ENCODE measurements at regions not wholly inside any gene's neighbourhood (a gene's known extent, or its start where the extent isn't known, plus 50 kb on each side); places are given as distances from the start of the nearest gene placed in this dataset.

DNA sequence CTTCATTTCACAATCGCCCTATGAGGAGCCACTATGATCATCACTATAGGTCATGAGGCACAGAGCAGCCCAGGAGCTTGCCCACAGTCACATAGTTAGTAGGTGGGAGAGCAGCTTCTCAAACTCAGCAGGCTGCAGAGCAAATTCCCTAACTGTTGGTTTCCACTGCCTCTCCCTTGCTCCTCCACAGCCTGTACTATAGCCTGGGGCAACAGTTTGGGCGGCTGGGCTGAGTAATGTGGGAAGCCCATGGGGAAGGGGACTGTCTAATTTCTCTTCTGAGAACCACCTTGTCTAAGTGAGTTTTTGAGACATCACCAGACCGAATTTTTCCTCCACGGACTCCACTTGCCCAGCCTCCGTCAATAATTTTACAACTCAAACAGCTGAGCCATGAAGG lies 73.4 kb upstream of the GPR139 start:
- H3K4me3 ChIP-seq = no peak overlapping the region
- no peak for ATAC-seq (replicated peaks in 6 of 8)
- H3K4me1 ChIP-seq (replicated peaks in 1 of 2) = no peaks in the 10 kb centered on the region
- 0 to 92% (median 78%) methylated on average over 1 to 5 of the region's 5 CpGs; no CpG with 5 or more reads in 3 of the 10 experiments for WGBS, 10 experiments
- in situ Hi-C loops (cut with MboI; ENCODE audit: low pct_unique_long_range_greater_than_20kb in 2 of 9, low sequenced_read_pairs in 9 of 9, unreplicated experiment in 9 of 9) = no loop called here
- no peak overlapping the region for H3K27ac ChIP-seq

DNA sequence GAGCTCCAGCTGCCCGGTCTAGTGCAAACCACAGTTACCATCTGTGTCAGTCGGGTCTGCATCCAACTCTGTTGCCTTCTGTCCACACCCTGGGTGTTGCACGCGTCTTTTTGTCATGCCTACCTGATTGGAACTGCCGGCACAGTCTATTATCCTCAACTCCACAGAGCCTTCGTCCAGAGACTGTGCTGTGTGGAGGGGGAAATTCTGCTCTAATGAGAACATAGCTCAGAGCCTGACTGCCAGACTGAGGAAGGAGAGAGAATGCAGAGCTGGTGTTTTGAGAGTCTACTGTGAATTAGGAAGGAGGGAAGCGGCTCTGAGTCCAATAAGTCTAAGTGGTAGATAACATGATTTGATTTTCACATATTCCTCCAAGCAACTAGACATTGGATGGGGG lies 68.3 kb upstream of the GPR139 start:
- no peak for ATAC-seq (replicated peaks in 6 of 8)

DNA sequence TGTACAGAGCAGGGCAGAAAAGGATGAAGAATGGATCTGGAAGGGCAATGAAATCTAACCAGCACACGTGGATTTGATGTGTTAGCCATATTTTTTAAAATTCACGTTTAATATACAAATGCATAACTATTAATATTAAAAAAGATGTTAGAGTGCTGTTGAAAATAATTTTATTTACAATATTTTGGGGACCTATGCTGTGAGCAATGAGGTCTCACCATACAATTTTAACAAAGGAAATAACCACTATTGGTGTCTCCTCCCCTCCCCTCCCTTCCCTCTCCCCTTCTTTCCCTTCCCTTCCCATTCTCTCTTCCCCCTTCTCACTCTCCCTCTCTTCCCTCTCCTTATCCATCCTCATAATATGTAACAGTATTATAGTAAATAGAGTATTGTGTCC lies 64.2 kb upstream of the GPR139 start:
- peaks cover 0 to 8% of the 10 kb centered on the region in 2 donors for H3K4me1 ChIP-seq (replicated peaks in 1 of 2)
- no peak for ATAC-seq (replicated peaks in 6 of 8)
- WGBS, 10 experiments = 0 to 65% (median 8%) methylated on average over 1 to 2 of the region's 2 CpGs; no CpG with 5 or more reads in 4 of the 10 experiments
- no peak overlapping the region for H3K4me3 ChIP-seq
- H3K27ac ChIP-seq = no peak overlapping the region
- in situ Hi-C loops (cut with MboI; ENCODE audit: low pct_unique_long_range_greater_than_20kb in 2 of 9, low sequenced_read_pairs in 9 of 9, unreplicated experiment in 9 of 9) = no loop called here

More for the DNA sequence above, 68.3 kb upstream of the GPR139 start:
- no peak overlapping the region for H3K27ac ChIP-seq
- no peak overlapping the region for H3K4me3 ChIP-seq
- WGBS, 10 experiments = 0 to 90% (median 60%) methylated on average over 1 to 6 of the region's 7 CpGs; no CpG with 5 or more reads in 5 of the 10 experiments
- in situ Hi-C loops (cut with MboI; ENCODE audit: low pct_unique_long_range_greater_than_20kb in 2 of 9, low sequenced_read_pairs in 9 of 9, unreplicated experiment in 9 of 9) = no loop called here
- peaks cover 0 to 8% of the 10 kb centered on the region in 2 donors for H3K4me1 ChIP-seq (replicated peaks in 1 of 2)

DNA sequence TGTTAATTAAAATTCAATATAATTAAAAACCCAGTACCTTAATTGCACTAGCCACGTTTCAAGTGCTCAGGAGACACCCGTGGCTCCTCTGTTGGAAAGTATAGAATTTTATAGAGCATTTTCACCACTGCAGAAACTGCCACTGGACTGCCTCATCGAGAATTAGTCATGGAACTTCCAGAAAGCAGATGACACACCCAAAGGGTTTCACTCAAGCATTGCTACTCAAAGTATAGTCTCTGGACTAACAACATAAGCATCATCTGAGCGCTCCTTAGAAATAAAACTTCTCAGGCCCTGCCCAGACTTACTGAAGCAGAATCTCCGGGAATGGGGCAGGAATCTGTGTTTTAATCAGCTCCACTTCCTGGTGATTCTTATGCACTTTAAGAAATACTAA lies 63.5 kb upstream of the GPR139 start:
- Histone ChIP-seq H3K4me1 (replicated peaks in 1 of 2) (peaks cover 0 to 8% of the 10 kb centered on the region in 2 donors), H3K27ac (no peak overlapping the region), H3K4me3 (no peak overlapping the region)
- WGBS, 10 experiments = 0 to 80% (median 60%) methylated on average over 1 to 5 of the region's 5 CpGs; no CpG with 5 or more reads in 1 of the 10 experiments
- in situ Hi-C loops (cut with MboI; ENCODE audit: low pct_unique_long_range_greater_than_20kb in 2 of 9, low sequenced_read_pairs in 9 of 9, unreplicated experiment in 9 of 9) = no loop called here
- ATAC-seq (replicated peaks in 6 of 8) = no peak

DNA sequence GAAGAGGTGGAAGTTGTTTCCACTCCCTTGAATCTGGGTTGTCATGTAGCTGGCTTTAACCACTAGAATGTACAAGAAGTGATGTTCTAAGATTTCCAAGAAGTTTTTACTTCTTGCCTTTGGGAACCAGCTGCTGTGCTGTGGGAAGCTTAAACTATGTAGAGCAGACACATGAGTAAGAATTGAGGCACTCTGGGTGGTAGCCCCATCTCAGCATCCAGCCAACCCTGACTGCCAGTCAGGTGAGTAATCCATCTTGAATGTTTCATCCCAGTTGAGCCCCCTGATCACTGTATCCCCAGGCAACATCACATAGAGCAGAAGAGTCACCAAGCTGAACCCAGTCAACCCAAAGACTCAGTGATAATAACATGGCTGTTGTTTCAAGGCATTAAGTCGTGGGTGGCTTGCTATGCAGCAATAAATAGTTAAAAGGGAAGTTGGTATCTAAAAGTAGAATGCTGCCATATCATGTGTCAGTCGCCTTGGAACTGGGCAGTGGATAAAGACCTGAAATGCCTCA lies 62.8 kb upstream of the GPR139 start:
- peaks cover 0 to 3% of the 10 kb centered on the region in 2 donors for H3K4me1 ChIP-seq (replicated peaks in 1 of 2)
- no peak overlapping the region for H3K4me3 ChIP-seq
- no peak overlapping the region for H3K27ac ChIP-seq
- 0 to 88% (median 72%) methylated on average over 1 to 2 of the region's 2 CpGs; no CpG with 5 or more reads in 1 of the 10 experiments for WGBS, 10 experiments
- in situ Hi-C loops (cut with MboI; ENCODE audit: low pct_unique_long_range_greater_than_20kb in 2 of 9, low sequenced_read_pairs in 9 of 9, unreplicated experiment in 9 of 9) = no loop called here
- no peak for ATAC-seq (replicated peaks in 6 of 8)

DNA sequence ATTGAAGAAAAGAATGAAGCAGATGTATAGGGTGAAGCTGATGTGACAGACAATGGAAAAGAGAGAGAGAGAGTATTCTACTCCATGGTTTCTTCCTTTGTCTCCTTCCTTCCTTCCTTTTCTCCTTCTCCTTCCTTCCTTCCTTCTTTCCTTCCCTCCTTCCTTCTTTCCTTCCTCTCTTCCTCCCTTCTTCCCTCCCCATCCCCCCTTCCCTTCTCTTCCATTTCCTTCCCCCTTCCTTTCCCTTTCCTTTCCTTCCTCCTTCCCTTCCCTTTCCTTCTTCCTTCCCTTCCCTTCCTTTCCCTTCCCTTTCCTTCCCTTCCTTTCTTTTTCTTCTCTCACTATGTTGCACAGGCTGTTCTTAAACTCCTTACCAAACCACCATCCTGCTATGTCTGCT lies 55.7 kb upstream of the GPR139 start:
- in situ Hi-C loops (cut with MboI; ENCODE audit: low pct_unique_long_range_greater_than_20kb in 2 of 9, low sequenced_read_pairs in 9 of 9, unreplicated experiment in 9 of 9) = no loop called here
- Histone ChIP-seq H3K4me1 (replicated peaks in 1 of 2) (no peaks in the 10 kb centered on the region), H3K27ac (no peak overlapping the region), H3K4me3 (no peak overlapping the region)
- ATAC-seq (replicated peaks in 6 of 8) = no peak
